K562 (cell line): ENCODE measurements at regions not wholly inside any gene's neighbourhood (a gene's known extent, or its start where the extent isn't known, plus 50 kb on each side); places are given as distances from the start of the nearest gene placed in this dataset.

Experiments
- ATAC-seq: fragments of 200-7000 bp; cut with Tn5 transposase; 3 replicates; pipeline ENCODE4 v1.9.1; 2020; ENCODE audit warnings: moderate library complexity
- BruUV-seq: library from RNA; stranded (reverse); fragments of 400-500 nt; replicated peaks from 2 replicates; lab custom pipeline; 2021; lab: Mats Ljungman, UMichigan
- CTCF ChIA-PET: fragments of 300-600 bp; formaldehyde crosslinking; extraction: SDS; loops from one replicate; lab custom pipeline; 2021; ENCODE audit warnings: low intra/inter-chr PET ratio; lab: Yijun Ruan, JAX
- POLR2A ChIA-PET: fragments of 300-600, 350-650 bp; sonication (Branson Sonifier 250); formaldehyde crosslinking; extraction: SDS; loops from one replicate; lab custom pipeline; 2021; ENCODE audit warnings: antibody characterized with exemption, inconsistent platforms; lab: Yijun Ruan, JAX
- DNase-seq, 4 experiments: peaks; one replicate each; pipeline versions ENCODE4 v3.0.0 to v3.0.0-alpha.2; 2011 to 2018; ENCODE audit warnings: low spot score in 3 of 4, mixed read lengths in 3 of 4; ENCODE audit errors: extremely low read depth in 1 of 4
- FAIRE-seq: peaks from 2 replicates; lab custom pipeline; 2011; peaks lifted over from hg19 to GRCh38; lab: Jason Lieb, UNC
- H2AFZ ChIP-seq: 2 replicates; pipeline ENCODE4 v1.6.0; 2011; ENCODE audit warnings: low read depth, low read length, control low read depth, inconsistent platforms
- H3K27ac ChIP-seq: fragments of 200-600 bp; 3 replicates; pipeline ENCODE4 v1.8.0; 2011; ENCODE audit warnings: low read depth, mild to moderate bottlenecking, control low read depth, inconsistent platforms, low read length, moderate library complexity, mixed read lengths; ENCODE audit errors: extremely low read depth
- H3K27me3 ChIP-seq, 2 experiments: fragments of 300-600 bp in 1 of 2; 2 replicates in 1 of 2; 3 replicates in 1 of 2; pipeline versions ENCODE4 v1.6.0 to v1.8.0; 2011; ENCODE audit warnings: inconsistent platforms in 2 of 2, low read length in 2 of 2, mild to moderate bottlenecking in 1 of 2, mixed read lengths in 1 of 2, moderate library complexity in 1 of 2; ENCODE audit not compliant: control insufficient read depth in 2 of 2, insufficient read depth in 2 of 2
- H3K36me3 ChIP-seq: fragments of 300-600 bp; 3 replicates; pipeline ENCODE4 v1.8.0; 2011; ENCODE audit warnings: mild to moderate bottlenecking, low read length, inconsistent platforms; ENCODE audit not compliant: control insufficient read depth, insufficient read depth
- H3K4me1 ChIP-seq, 2 experiments: fragments of 200-600 bp in 1 of 2; replicated peaks in 1 of 2; 2 replicates in 1 of 2; 3 replicates in 1 of 2; pipeline versions ENCODE4 v1.5.1 to v1.8.0; 2011; ENCODE audit warnings: inconsistent platforms in 2 of 2, low read length in 2 of 2, mild to moderate bottlenecking in 1 of 2, mixed read lengths in 1 of 2, moderate library complexity in 1 of 2; ENCODE audit not compliant: control insufficient read depth in 2 of 2, insufficient read depth in 2 of 2
- H3K4me2 ChIP-seq: 2 replicates; pipeline ENCODE4 v1.6.1; 2011; ENCODE audit warnings: low read length, control low read depth, inconsistent platforms, mixed read lengths; ENCODE audit not compliant: insufficient read depth
- H3K4me3 ChIP-seq: fragments of 200-600 bp; sonication (generic), shearing (Covaris generic); 2 replicates; pipeline ENCODE4 v1.5.1; 2016; ENCODE audit warnings: control low read depth, inconsistent platforms
- H3K79me2 ChIP-seq: fragments of 200-600 bp; 3 replicates; pipeline ENCODE4 v1.8.0; 2011; ENCODE audit warnings: low read length, inconsistent platforms; ENCODE audit not compliant: control insufficient read depth, insufficient read depth
- H3K9ac ChIP-seq, 2 experiments: 2 replicates each; pipeline versions ENCODE4 v1.6.0 to v1.6.1; 2011; ENCODE audit warnings: low read depth in 2 of 2, low read length in 2 of 2, control low read depth in 1 of 2, inconsistent platforms in 1 of 2, mild to moderate bottlenecking in 1 of 2, mixed read lengths in 1 of 2; ENCODE audit not compliant: insufficient read depth in 1 of 2
- H3K9me1 ChIP-seq: one replicate; pipeline ENCODE4 v1.6.0; 2011; ENCODE audit warnings: inconsistent platforms, mild to moderate bottlenecking, low read length, moderate library complexity; ENCODE audit not compliant: control insufficient read depth, insufficient read depth
- H3K9me3 ChIP-seq: replicated peaks from 2 replicates; pipeline ENCODE4 v1.5.1; 2011; ENCODE audit warnings: low read depth, low read length, inconsistent platforms; ENCODE audit not compliant: control insufficient read depth, insufficient read depth
- H4K20me1 ChIP-seq: replicated peaks from 2 replicates; pipeline ENCODE4 v1.6.1; 2011; ENCODE audit warnings: low read length, inconsistent platforms, mixed read lengths; ENCODE audit not compliant: control insufficient read depth, insufficient read depth
- C11orf30 ChIP-seq: fragments of 450-650 bp; IDR thresholded peaks from 2 replicates; pipeline ENCODE4 v1.6.1; 2016; ENCODE audit warnings: low read depth, mild to moderate bottlenecking
- KAT8 ChIP-seq: fragments of 450-650 bp; IDR thresholded peaks from 2 replicates; pipeline ENCODE4 v1.6.1; 2016; ENCODE audit warnings: low read depth, mild to moderate bottlenecking
- RFX5 ChIP-seq: IDR thresholded peaks from 2 replicates; pipeline ENCODE4 v1.6.1; 2011; ENCODE audit warnings: low read depth, mild to moderate bottlenecking, improper control_type of control experiment, low read length
- SIRT6 ChIP-seq: IDR thresholded peaks from one replicate; pipeline ENCODE4 v1.6.1; 2012; ENCODE audit warnings: low read depth, mild to moderate bottlenecking, control low read depth, inconsistent platforms, low read length, moderate library complexity
- TOE1 ChIP-seq, 2 experiments: fragments of 450-650 bp in 1 of 2; sonication (generic) in 1 of 2; formaldehyde crosslinking in 1 of 2; IDR thresholded peaks; 2 replicates each; pipeline versions ENCODE4 v1.7.1 to v1.8.0; 2016 to 2022; ENCODE audit warnings: borderline replicate concordance in 2 of 2, mild to moderate bottlenecking in 2 of 2, antibody characterized with exemption in 1 of 2, inconsistent platforms in 1 of 2, low read depth in 1 of 2, missing genetic modification reagents in 1 of 2, moderate library complexity in 1 of 2
- ZFPM2 ChIP-seq: fragments of 250-450 bp; sonication (Bioruptor Pico); IDR thresholded peaks from 2 replicates; pipeline ENCODE4 v1.5.1; 2022; ENCODE audit warnings: mild to moderate bottlenecking
- ZKSCAN3 ChIP-seq: fragments of 250-450 bp; sonication (Bioruptor Pico); IDR thresholded peaks from 2 replicates; pipeline ENCODE4 v1.4.0; 2020
- WGBS: fragments of 100-300 bp; shearing (Covaris generic); methylation state at CpG from one replicate; pipeline ENCODE4 v1.1.6; 2016; ENCODE audit warnings: low coverage, mixed read lengths; ENCODE audit not compliant: insufficient coverage; ENCODE audit errors: missing lambda C conversion rate; 5-methylcytosine and 5-hydroxymethylcytosine counted together
- in situ Hi-C: fragments of 300-500 bp; cut with MboI; formaldehyde crosslinking; loops from 4 replicates; pipeline ENCODE4 v1.15.0; 2018; ENCODE audit warnings: inconsistent platforms, mixed read lengths
- intact Hi-C: fragments of 100-400 bp; cut with micrococcal nuclease; formaldehyde crosslinking; loops from 2 replicates; pipeline ENCODE4 v1.14.2; 2022
- TF ChIP-seq, protein P1 (sequence below): IDR thresholded peaks from 2 replicates; pipeline ENCODE4 v1.6.1; 2016; ENCODE audit warnings: missing genetic modification characterization, missing compliant biosample characterization
- TF ChIP-seq, protein P2 (sequence below), 2 experiments: fragments of 450-650 bp in 1 of 2; sonication (generic) in 1 of 2; formaldehyde crosslinking; conservative IDR thresholded peaks; 2 replicates each; pipeline versions ENCODE4 v1.4.0 to v1.8.1; 2020 to 2022; ENCODE audit warnings: mild to moderate bottlenecking in 1 of 2, missing genetic modification reagents in 1 of 2
- TF ChIP-seq, protein P3 (sequence below): sonication (generic); formaldehyde crosslinking; IDR thresholded peaks from 2 replicates; pipeline ENCODE4 v1.8.0; 2023; ENCODE audit warnings: mild to moderate bottlenecking, missing genetic modification reagents
- TF ChIP-seq, protein P4 (sequence below): fragments of 450-650 bp; IDR thresholded peaks from 2 replicates; pipeline ENCODE4 v1.6.1; 2014; ENCODE audit warnings: low read depth, mild to moderate bottlenecking, moderate library complexity, borderline replicate concordance
- TF ChIP-seq, protein P5 (sequence below): fragments of 250-450 bp; sonication (Bioruptor Pico); IDR thresholded peaks from 2 replicates; pipeline ENCODE4 v1.4.0; 2020
- TF ChIP-seq, protein P6 (sequence below), 2 experiments: fragments of 450-650 bp in 1 of 2; sonication (generic) in 1 of 2; formaldehyde crosslinking in 1 of 2; IDR thresholded peaks in 1 of 2; conservative IDR thresholded peaks in 1 of 2; 2 replicates each; pipeline versions ENCODE4 v1.6.1 to v1.8.1; 2016 to 2023; ENCODE audit warnings: mild to moderate bottlenecking in 2 of 2, moderate library complexity in 2 of 2, inconsistent platforms in 1 of 2, missing genetic modification reagents in 1 of 2

DNA sequence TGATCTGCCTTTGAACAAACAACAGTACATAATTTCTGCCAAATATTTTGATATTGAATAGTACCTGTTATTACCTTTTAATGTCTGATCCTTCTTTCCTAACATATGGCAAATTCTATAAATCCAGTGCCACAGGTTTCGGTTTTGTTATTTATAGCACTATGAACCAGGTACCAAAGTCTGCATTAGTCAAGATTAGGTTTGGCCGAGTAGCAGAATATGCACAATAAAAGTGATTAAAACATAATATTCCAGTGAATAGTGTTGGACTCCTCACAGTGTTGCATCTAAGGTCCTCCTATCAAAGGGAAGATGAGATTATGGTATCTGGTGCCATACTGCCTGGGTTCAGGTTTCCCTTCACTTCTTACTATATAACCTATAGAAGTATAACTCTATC lies 599.0 kb downstream of the ZPLD1 start:
- CTCF ChIA-PET, result no interaction called here
- H3K4me1 ChIP-seq, result no peaks in the 10 kb centered on the region
- no peak overlapping the region for H2AFZ ChIP-seq
- H3K79me2 ChIP-seq, result no peaks in the 10 kb centered on the region
- in situ Hi-C loops (no loop called here), intact Hi-C loops (no loop called here)
- H3K36me3 ChIP-seq, result no peaks in the 10 kb centered on the region
- no peaks in the 10 kb centered on the region for H3K27me3 ChIP-seq
- H4K20me1 ChIP-seq, result no peaks in the 10 kb centered on the region
- 0% methylated on average over 2 of the region's 2 CpGs for WGBS
- no peak for DNase-seq
- H3K9me3 ChIP-seq, result no peaks in the 10 kb centered on the region; the same call in 1 of the 2 replicates
- H3K9ac ChIP-seq, result no peak overlapping the region
- no TSS peak for BruUV-seq
- ATAC-seq, result no peak
- no peak overlapping the region for H3K27ac ChIP-seq
- no peaks in the 10 kb centered on the region for H3K9me1 ChIP-seq
- POLR2A ChIA-PET, result no interaction called here
- no peak overlapping the region for H3K4me2 ChIP-seq
- no peak overlapping the region for H3K4me3 ChIP-seq
- no peak for FAIRE-seq
- TF ChIP-seq, protein P1, sequence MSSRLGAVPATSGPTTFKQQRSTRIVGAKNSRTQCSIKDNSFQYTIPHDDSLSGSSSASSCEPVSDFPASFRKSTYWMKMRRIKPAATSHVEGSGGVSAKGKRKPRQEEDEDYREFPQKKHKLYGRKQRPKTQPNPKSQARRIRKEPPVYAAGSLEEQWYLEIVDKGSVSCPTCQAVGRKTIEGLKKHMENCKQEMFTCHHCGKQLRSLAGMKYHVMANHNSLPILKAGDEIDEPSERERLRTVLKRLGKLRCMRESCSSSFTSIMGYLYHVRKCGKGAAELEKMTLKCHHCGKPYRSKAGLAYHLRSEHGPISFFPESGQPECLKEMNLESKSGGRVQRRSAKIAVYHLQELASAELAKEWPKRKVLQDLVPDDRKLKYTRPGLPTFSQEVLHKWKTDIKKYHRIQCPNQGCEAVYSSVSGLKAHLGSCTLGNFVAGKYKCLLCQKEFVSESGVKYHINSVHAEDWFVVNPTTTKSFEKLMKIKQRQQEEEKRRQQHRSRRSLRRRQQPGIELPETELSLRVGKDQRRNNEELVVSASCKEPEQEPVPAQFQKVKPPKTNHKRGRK (tag), result no peak
- no peak for TF ChIP-seq TOE1 (IDR thresholded peaks at IDR 0.05; ENCODE audit: borderline replicate concordance)
- no peak for TF ChIP-seq TOE1 (CRISPR knock-in tag; IDR thresholded peaks at IDR 0.05; ENCODE audit: borderline replicate concordance, low read depth)
- TF ChIP-seq ZKSCAN3 (CRISPR knock-in tag), result no peak
- TF ChIP-seq, protein P2, sequence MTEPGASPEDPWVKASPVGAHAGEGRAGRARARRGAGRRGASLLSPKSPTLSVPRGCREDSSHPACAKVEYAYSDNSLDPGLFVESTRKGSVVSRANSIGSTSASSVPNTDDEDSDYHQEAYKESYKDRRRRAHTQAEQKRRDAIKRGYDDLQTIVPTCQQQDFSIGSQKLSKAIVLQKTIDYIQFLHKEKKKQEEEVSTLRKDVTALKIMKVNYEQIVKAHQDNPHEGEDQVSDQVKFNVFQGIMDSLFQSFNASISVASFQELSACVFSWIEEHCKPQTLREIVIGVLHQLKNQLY (CRISPR knock-in tag; conservative IDR thresholded peaks at IDR 0.05), result no peak
- no peak for TF ChIP-seq RFX5
- TF ChIP-seq, protein P3, sequence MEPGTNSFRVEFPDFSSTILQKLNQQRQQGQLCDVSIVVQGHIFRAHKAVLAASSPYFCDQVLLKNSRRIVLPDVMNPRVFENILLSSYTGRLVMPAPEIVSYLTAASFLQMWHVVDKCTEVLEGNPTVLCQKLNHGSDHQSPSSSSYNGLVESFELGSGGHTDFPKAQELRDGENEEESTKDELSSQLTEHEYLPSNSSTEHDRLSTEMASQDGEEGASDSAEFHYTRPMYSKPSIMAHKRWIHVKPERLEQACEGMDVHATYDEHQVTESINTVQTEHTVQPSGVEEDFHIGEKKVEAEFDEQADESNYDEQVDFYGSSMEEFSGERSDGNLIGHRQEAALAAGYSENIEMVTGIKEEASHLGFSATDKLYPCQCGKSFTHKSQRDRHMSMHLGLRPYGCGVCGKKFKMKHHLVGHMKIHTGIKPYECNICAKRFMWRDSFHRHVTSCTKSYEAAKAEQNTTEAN (CRISPR knock-in tag), result no peak
- TF ChIP-seq, protein P4, sequence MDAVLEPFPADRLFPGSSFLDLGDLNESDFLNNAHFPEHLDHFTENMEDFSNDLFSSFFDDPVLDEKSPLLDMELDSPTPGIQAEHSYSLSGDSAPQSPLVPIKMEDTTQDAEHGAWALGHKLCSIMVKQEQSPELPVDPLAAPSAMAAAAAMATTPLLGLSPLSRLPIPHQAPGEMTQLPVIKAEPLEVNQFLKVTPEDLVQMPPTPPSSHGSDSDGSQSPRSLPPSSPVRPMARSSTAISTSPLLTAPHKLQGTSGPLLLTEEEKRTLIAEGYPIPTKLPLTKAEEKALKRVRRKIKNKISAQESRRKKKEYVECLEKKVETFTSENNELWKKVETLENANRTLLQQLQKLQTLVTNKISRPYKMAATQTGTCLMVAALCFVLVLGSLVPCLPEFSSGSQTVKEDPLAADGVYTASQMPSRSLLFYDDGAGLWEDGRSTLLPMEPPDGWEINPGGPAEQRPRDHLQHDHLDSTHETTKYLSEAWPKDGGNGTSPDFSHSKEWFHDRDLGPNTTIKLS, result no peak
- TF ChIP-seq ZFPM2, result no peak
- TF ChIP-seq, protein P5, sequence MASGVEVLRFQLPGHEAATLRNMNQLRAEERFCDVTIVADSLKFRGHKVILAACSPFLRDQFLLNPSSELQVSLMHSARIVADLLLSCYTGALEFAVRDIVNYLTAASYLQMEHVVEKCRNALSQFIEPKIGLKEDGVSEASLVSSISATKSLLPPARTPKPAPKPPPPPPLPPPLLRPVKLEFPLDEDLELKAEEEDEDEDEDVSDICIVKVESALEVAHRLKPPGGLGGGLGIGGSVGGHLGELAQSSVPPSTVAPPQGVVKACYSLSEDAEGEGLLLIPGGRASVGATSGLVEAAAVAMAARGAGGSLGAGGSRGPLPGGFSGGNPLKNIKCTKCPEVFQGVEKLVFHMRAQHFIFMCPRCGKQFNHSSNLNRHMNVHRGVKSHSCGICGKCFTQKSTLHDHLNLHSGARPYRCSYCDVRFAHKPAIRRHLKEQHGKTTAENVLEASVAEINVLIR (CRISPR knock-in tag), result no peak
- TF ChIP-seq C11orf30, result no peak
- no peak for TF ChIP-seq KAT8
- TF ChIP-seq, protein P6, sequence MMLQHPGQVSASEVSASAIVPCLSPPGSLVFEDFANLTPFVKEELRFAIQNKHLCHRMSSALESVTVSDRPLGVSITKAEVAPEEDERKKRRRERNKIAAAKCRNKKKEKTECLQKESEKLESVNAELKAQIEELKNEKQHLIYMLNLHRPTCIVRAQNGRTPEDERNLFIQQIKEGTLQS (IDR thresholded peaks at IDR 0.05), result no peak
- TF ChIP-seq, protein P6 (CRISPR knock-in tag; conservative IDR thresholded peaks at IDR 0.05), result no peak
- TF ChIP-seq SIRT6, result no peak
